Ascending aorta (tissue), 2 donors: ENCODE measurements at regions not wholly inside any gene's neighbourhood (a gene's known extent, or its start where the extent isn't known, plus 50 kb on each side); places are given as distances from the start of the nearest gene placed in this dataset.
A peak's percentile ranks its signal among the peaks of the same experiment; 100 is the strongest.

Experiments used
- DNase-seq, 2 donors: peaks; one replicate each; pipeline ENCODE4 v3.0.0-alpha.2; 2019; ENCODE audit warnings: low spot score in 2 of 2
- H3K27ac ChIP-seq, 2 donors: fragments of 200-600 bp; sonication (generic); one replicate each; pipeline ENCODE4 v1.5.1; 2016 to 2017; ENCODE audit warnings: mild to moderate bottlenecking in 1 of 2
- H3K27me3 ChIP-seq: fragments of 200-600 bp; sonication (generic); one replicate; pipeline ENCODE4 v1.5.1; 2017
- H3K36me3 ChIP-seq, 2 donors: fragments of 200-600 bp; sonication (generic); one replicate each; pipeline ENCODE4 v1.5.1; 2016
- H3K4me1 ChIP-seq, 2 donors: fragments of 200-600 bp; sonication (generic); one replicate each; pipeline ENCODE4 v1.5.1; 2016 to 2017; ENCODE audit warnings: mild to moderate bottlenecking in 1 of 2
- H3K4me3 ChIP-seq, 2 donors: fragments of 200-600 bp; sonication (generic); one replicate each; pipeline ENCODE4 v1.5.1; 2016 to 2017; ENCODE audit warnings: mild to moderate bottlenecking in 1 of 2
- H3K9me3 ChIP-seq, 2 donors: fragments of 200-600 bp; sonication (generic); one replicate each; pipeline ENCODE4 v1.5.1; 2016
- intact Hi-C: fragments of 100-400 bp; cut with DNase I; formaldehyde crosslinking; loops from one replicate; pipeline ENCODE4 v1.15.1; 2023
- TF ChIP-seq, protein P1 (sequence below), 3 experiments: fragments of 200-600 bp in 2 of 3; fragments of 450-650 bp in 1 of 3; sonication (generic) in 2 of 3; IDR thresholded peaks; one replicate each; pipeline ENCODE4 v1.5.1; 2016 to 2019; ENCODE audit warnings: antibody characterized with exemption in 3 of 3, mild to moderate bottlenecking in 1 of 3, moderate library complexity in 1 of 3

GRCh38 chr6:21902628-21903169, 309.1 kb downstream of the SOX4 start:
- Histone ChIP-seq H3K27ac (peak overlapping the region; percentile 3 to 13), H3K27me3 (no peaks in the 10 kb centered on the region), H3K4me3 (no peak overlapping the region), H3K4me1 (peaks cover 0 to 5% of the 10 kb centered on the region in 2 donors), H3K36me3 (no peaks in the 10 kb centered on the region), H3K9me3 (no peaks in the 10 kb centered on the region)
- TF ChIP-seq, protein P1, sequence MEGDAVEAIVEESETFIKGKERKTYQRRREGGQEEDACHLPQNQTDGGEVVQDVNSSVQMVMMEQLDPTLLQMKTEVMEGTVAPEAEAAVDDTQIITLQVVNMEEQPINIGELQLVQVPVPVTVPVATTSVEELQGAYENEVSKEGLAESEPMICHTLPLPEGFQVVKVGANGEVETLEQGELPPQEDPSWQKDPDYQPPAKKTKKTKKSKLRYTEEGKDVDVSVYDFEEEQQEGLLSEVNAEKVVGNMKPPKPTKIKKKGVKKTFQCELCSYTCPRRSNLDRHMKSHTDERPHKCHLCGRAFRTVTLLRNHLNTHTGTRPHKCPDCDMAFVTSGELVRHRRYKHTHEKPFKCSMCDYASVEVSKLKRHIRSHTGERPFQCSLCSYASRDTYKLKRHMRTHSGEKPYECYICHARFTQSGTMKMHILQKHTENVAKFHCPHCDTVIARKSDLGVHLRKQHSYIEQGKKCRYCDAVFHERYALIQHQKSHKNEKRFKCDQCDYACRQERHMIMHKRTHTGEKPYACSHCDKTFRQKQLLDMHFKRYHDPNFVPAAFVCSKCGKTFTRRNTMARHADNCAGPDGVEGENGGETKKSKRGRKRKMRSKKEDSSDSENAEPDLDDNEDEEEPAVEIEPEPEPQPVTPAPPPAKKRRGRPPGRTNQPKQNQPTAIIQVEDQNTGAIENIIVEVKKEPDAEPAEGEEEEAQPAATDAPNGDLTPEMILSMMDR (IDR thresholded peaks at IDR 0.05): no peak
- no peak for DNase-seq
- intact Hi-C loops: no loop called here

DNA sequence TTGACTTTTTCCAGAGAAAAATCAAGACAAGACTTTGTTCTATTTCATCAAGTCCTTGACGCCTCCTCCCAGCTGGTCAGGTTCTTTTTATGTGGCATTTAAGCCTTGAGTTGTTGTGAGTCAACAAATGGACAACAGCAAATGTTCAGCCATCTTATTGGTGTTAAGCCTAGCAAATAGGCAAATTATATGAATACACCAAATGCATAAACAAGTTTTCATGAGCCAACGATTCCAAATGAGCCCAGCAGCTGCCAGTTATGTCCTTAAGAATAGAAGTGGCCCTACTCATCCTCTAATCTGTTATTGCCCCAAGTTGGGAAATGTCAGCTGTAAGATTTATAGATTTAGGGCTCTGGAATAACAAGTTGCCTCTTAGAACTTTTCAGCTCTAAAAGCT, 312.0 kb downstream of the SOX4 start:
- intact Hi-C loops: no loop called here
- H3K27ac ChIP-seq: no peak overlapping the region
- TF ChIP-seq, protein P1 (IDR thresholded peaks at IDR 0.05): no peak
- DNase-seq: no peak
- H3K4me1 ChIP-seq: peaks cover 4 to 10% of the 10 kb centered on the region in 2 donors
- no peaks in the 10 kb centered on the region for H3K27me3 ChIP-seq
- no peak overlapping the region for H3K4me3 ChIP-seq
- no peaks in the 10 kb centered on the region for H3K9me3 ChIP-seq
- no peaks in the 10 kb centered on the region for H3K36me3 ChIP-seq

DNA sequence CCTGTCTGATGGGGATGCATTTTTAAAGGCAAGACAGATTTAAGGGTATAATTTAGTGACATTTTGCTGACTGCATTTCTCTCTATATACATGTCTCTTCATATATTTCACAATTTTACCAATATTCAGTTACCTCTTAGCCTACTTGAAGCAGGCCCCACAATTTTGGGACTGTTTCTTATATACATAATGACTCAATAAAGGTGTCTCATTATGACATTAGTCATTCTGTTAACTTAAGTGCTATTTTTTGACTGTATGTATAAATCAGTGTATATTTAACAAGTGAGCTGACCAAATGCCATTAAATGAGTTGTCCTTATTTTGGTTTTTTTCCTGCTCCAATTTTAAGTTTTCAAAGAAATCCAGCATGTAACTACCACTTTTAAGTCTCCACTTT, 313.3 kb downstream of the SOX4 start:
- TF ChIP-seq, protein P1 (IDR thresholded peaks at IDR 0.05): no peak
- Histone ChIP-seq H3K9me3 (no peaks in the 10 kb centered on the region), H3K4me1 (peaks cover 4% of the 10 kb centered on the region in 2 donors), H3K27ac (no peak overlapping the region), H3K27me3 (no peaks in the 10 kb centered on the region), H3K36me3 (no peaks in the 10 kb centered on the region), H3K4me3 (no peak overlapping the region)
- intact Hi-C loops: no loop called here
- no peak for DNase-seq

- Histone ChIP-seq H3K4me3 (no peak overlapping the region), H3K36me3 (no peaks in the 10 kb centered on the region), H3K9me3 (no peaks in the 10 kb centered on the region), H3K4me1 (peaks cover 4% of the 10 kb centered on the region in 2 donors), H3K27ac (no peak overlapping the region), H3K27me3 (no peaks in the 10 kb centered on the region)
- TF ChIP-seq, protein P1 (IDR thresholded peaks at IDR 0.05): no peak
- DNase-seq: no peak
- intact Hi-C loops: no loop called here
Measured at GRCh38 chr6:21907291-21907690, 313.7 kb downstream of the SOX4 start.

DNA sequence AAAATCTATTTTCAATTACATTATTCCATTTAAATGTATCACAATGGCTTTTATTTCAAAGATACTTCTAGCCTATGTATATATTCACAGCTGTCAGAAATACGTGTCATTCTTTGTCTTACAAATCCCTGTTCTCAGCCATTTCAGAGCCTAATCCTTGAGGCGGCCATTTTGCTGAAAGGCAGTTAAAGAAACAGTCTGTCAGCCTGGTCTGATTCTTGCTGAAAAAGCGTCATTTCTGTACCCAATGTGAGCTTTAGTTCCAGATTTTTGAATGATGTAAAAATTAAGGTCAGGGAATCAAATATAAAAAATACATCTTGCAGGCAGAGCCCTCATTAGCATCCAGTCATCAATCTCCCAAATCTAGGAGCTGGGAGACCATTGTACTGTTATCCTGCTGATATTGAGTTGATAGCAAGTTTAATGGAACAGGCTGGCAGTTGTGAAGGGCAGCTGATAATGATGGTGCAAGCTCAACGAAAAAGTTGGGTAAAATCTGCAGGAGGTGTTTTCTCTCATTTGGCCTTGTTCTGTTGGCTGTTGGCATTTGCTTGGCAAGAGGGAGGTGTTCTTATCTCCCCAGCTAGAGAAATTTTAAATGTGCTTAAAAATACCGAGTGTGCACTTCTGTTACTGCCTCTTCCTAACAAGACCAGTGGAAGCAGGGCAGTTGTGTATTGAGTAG, 314.8 kb downstream of the SOX4 start:
- H3K27me3 ChIP-seq: no peaks in the 10 kb centered on the region
- no peaks in the 10 kb centered on the region for H3K9me3 ChIP-seq
- intact Hi-C loops: no loop called here
- no peaks in the 10 kb centered on the region for H3K36me3 ChIP-seq
- peak overlapping the region in 1 of 2 donors; percentile 35 for H3K27ac ChIP-seq
- TF ChIP-seq, protein P1 (IDR thresholded peaks at IDR 0.05): no peak
- no peak overlapping the region for H3K4me3 ChIP-seq
- peaks cover 4% of the 10 kb centered on the region in 2 donors for H3K4me1 ChIP-seq
- no peak for DNase-seq
